OCI-LY3 (cell line): ENCODE measurements at regions not wholly inside any gene's neighbourhood (a gene's known extent, or its start where the extent isn't known, plus 50 kb on each side); places are given as distances from the start of the nearest gene placed in this dataset.

Experiments used
- CTCF ChIP-seq: fragments of 200-600, 300-600 bp; sonication (generic); IDR thresholded peaks from 2 replicates; pipeline ENCODE4 v1.5.1; 2014; ENCODE audit warnings: antibody characterized with exemption, low read length, low read depth
- EZH2phosphoT487 ChIP-seq: fragments of 200-600 bp; shearing (Covaris generic); IDR thresholded peaks from 2 replicates; pipeline ENCODE4 v1.6.1; 2018; ENCODE audit warnings: antibody characterized with exemption, mixed run types, low read depth

DNA sequence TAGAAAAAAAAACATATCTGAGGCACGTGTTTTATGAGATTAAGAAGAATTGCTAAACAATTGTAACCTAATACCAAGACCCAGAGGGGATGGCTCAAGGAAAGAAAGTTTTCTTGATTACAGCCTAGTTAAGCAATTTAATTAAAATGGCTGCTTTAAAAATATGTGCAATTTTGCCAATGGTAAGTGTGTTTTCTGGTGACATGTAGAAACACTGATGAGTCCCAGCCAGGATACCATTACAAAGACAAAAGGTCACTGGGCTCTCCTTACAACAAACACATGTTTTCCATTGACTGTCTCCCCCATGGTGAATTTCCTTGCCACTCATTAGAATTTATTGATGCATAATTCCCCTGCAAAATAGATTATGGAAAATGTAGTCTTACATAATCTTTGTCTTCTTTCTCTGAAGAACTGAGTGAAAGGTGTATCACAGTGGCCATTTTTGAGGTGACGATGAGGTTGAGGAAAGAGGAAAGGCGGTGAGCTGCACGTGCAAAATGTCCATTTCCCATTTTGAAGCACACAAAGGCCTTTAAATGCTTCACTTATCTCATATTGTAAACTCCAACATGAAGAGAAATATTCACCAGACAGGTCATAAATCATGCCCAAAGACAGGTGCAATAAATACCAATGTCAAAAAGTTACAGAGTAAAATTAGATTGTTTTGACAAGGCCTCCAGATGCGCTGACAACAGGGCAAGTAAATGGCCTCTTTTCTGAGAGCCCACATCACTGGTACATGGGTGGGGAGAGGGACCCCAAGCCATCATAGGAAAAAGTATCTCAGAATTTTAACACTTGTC, 696.9 kb downstream of the KCNJ2 start:
- no peak for TF ChIP-seq EZH2phosphoT487
- TF ChIP-seq CTCF: no peak
